Neural cell (in vitro differentiated cells): ENCODE measurements at regions not wholly inside any gene's neighbourhood (a gene's known extent, or its start where the extent isn't known, plus 50 kb on each side); places are given as distances from the start of the nearest gene placed in this dataset.

Source experiments
- H2AFZ ChIP-seq: fragments of 200-600, 300-800 bp; sonication (generic), shearing (Covaris generic); 2 replicates; pipeline ENCODE4 v1.6.0; 2014; ENCODE audit warnings: low read depth, mild to moderate bottlenecking, antibody characterized with exemption, low read length, moderate library complexity
- H3F3A ChIP-seq: fragments of 200-600 bp; shearing (Covaris generic); 2 replicates; pipeline ENCODE4 v1.6.1; 2016; ENCODE audit warnings: mild to moderate bottlenecking, moderate library complexity, mixed read lengths, antibody characterized with exemption, low read length; ENCODE audit not compliant: insufficient read depth, poor library complexity, severe bottlenecking
- H3K27ac ChIP-seq: fragments of 200-600, 300-800 bp; sonication (generic), shearing (Covaris generic); 2 replicates; pipeline ENCODE4 v1.5.1; 2014; ENCODE audit warnings: mild to moderate bottlenecking, low read length, moderate library complexity
- H3K27me3 ChIP-seq: fragments of 300-800, 200-600 bp; sonication (generic), shearing (Covaris generic); 2 replicates; pipeline ENCODE4 v1.6.0; 2014; ENCODE audit warnings: mild to moderate bottlenecking, low read depth, low read length, moderate library complexity; ENCODE audit not compliant: insufficient read depth
- H3K36me3 ChIP-seq: fragments of 300-800, 200-600 bp; sonication (generic), shearing (Covaris generic); 2 replicates; pipeline ENCODE4 v1.5.1; 2014; ENCODE audit warnings: mild to moderate bottlenecking, antibody characterized with exemption, low read length, moderate library complexity; ENCODE audit not compliant: insufficient read depth
- H3K4me2 ChIP-seq: fragments of 300-800, 200-600 bp; sonication (generic), shearing (Covaris generic); 2 replicates; pipeline ENCODE4 v1.6.0; 2014; ENCODE audit warnings: mild to moderate bottlenecking, low read length
- H3K4me3 ChIP-seq: fragments of 300-800, 200-600 bp; sonication (generic), shearing (Covaris generic); 2 replicates; pipeline ENCODE4 v1.5.1; 2014; ENCODE audit warnings: mild to moderate bottlenecking, low read length, moderate library complexity
- H3K79me2 ChIP-seq: fragments of 200-600 bp; shearing (Covaris generic); replicated peaks from 2 replicates; pipeline ENCODE4 v1.6.0; 2014; ENCODE audit warnings: mild to moderate bottlenecking, low read length, moderate library complexity; ENCODE audit not compliant: insufficient read depth
- H3K9ac ChIP-seq: fragments of 300-800, 200-600 bp; sonication (generic), shearing (Covaris generic); 2 replicates; pipeline ENCODE4 v1.6.1; 2016; ENCODE audit warnings: mild to moderate bottlenecking, low read length, mixed read lengths
- H3K9me2 ChIP-seq: fragments of 200-600 bp; shearing (Covaris generic); 2 replicates; pipeline ENCODE4 v1.6.1; 2016; ENCODE audit warnings: mild to moderate bottlenecking, low read length, mixed read lengths; ENCODE audit not compliant: insufficient read depth
- H3K9me3 ChIP-seq: fragments of 200-600, 300-800 bp; sonication (generic), shearing (Covaris generic); 2 replicates; pipeline ENCODE4 v1.6.1; 2016; ENCODE audit warnings: mild to moderate bottlenecking, mixed run types, low read length, moderate library complexity, mixed read lengths
- H4K20me1 ChIP-seq: fragments of 200-600 bp; shearing (Covaris generic); 2 replicates; pipeline ENCODE4 v1.6.1; 2016; ENCODE audit warnings: mild to moderate bottlenecking, mixed run types; ENCODE audit not compliant: insufficient read depth
- EP300 ChIP-seq: fragments of 450-650 bp; conservative IDR thresholded peaks from 2 replicates; pipeline ENCODE4 v1.6.1; 2014; ENCODE audit warnings: antibody characterized with exemption, mild to moderate bottlenecking, moderate library complexity; ENCODE audit not compliant: poor library complexity, severe bottlenecking
- EZH2 ChIP-seq: fragments of 200-600, 300-800 bp; shearing (Covaris generic), sonication (generic); IDR thresholded peaks from 2 replicates; pipeline ENCODE4 v1.6.1; 2014; ENCODE audit warnings: antibody characterized with exemption, low read length, borderline replicate concordance, mild to moderate bottlenecking; ENCODE audit not compliant: insufficient read depth, poor library complexity, severe bottlenecking
- MXI1 ChIP-seq: fragments of 450-650 bp; conservative IDR thresholded peaks from 2 replicates; pipeline ENCODE4 v1.6.1; 2014; ENCODE audit warnings: antibody characterized with exemption, mild to moderate bottlenecking; ENCODE audit not compliant: poor library complexity, severe bottlenecking
- POLR2AphosphoS5 ChIP-seq: IDR thresholded peaks from 2 replicates; pipeline ENCODE4 v1.6.1; 2012
- RAD21 ChIP-seq: fragments of 450-650 bp; conservative IDR thresholded peaks from 2 replicates; pipeline ENCODE4 v1.6.1; 2014; ENCODE audit warnings: antibody characterized with exemption, mild to moderate bottlenecking, moderate library complexity
- SMC3 ChIP-seq: fragments of 450-650 bp; conservative IDR thresholded peaks from 2 replicates; pipeline ENCODE4 v1.6.1; 2014; ENCODE audit warnings: antibody characterized with exemption, mild to moderate bottlenecking, moderate library complexity; ENCODE audit not compliant: poor library complexity
- TAF1 ChIP-seq: IDR thresholded peaks from 2 replicates; pipeline ENCODE4 v1.6.1; 2012; ENCODE audit warnings: low read depth
- TF ChIP-seq, protein P1 (sequence below): IDR thresholded peaks from 2 replicates; pipeline ENCODE4 v1.6.1; 2012; ENCODE audit warnings: borderline replicate concordance
- TF ChIP-seq, protein P2 (sequence below): fragments of 450-650 bp; IDR thresholded peaks from 2 replicates; pipeline ENCODE4 v1.5.1; 2014; ENCODE audit warnings: antibody characterized with exemption, mild to moderate bottlenecking, moderate library complexity; ENCODE audit not compliant: poor library complexity, severe bottlenecking

DNA sequence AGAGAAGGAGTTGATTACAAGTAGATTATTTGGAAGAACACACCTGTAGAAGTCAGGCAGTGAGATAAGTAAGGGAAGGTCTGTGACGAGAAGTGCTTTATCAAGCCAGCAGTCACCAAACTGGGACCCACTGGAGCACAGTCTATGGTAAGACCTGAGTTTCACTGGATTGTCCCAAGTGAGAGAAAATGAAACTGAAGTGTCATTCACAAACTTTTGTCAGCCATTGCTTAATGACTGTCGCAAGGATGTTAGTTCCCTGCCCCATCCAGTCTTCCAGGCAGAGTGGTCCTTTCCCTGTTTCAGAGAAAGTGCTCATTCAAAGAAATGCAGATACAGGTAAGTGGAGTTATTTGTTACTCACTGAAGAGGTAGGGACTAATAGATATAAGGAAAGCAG is 728.0 kb upstream of the TENM4 start:
- Histone ChIP-seq H2AFZ (no peak overlapping the region), H3K79me2 (no peaks in the 10 kb centered on the region), H3K9ac (no peak overlapping the region), H3K4me3 (no peak overlapping the region), H4K20me1 (no peaks in the 10 kb centered on the region), H3K27ac (no peak overlapping the region), H3K9me3 (no peaks in the 10 kb centered on the region), H3K4me2 (no peak overlapping the region), H3K27me3 (no peaks in the 10 kb centered on the region), H3K9me2 (no peaks in the 10 kb centered on the region), H3K36me3 (no peaks in the 10 kb centered on the region), H3F3A (no peaks in the 10 kb centered on the region)
- no peak for TF ChIP-seq MXI1
- no peak for TF ChIP-seq SMC3
- TF ChIP-seq POLR2AphosphoS5, result no peak

DNA sequence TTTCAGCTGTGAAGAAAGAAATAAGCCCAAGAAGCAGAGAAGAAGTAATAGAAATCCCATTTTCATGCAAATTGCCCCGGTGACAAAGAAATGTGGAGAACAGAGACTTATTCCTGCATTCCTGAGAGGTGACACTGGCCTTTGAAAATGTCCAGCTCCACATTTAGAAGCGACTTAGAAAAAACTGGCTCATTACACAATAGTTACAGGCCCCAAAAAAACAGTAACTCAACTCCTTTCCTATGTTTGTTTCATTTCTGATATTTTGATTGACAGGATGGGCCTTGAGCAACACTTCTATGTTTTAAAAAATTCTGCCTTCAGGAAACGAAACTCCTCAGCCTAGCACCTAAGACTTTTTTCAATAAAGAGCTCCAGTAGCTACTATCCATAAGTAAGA is 726.9 kb upstream of the TENM4 start:
- TF ChIP-seq TAF1 (no peak), MXI1 (no peak), EZH2 (no peak)
- H3K4me2 ChIP-seq, result no peak overlapping the region

DNA sequence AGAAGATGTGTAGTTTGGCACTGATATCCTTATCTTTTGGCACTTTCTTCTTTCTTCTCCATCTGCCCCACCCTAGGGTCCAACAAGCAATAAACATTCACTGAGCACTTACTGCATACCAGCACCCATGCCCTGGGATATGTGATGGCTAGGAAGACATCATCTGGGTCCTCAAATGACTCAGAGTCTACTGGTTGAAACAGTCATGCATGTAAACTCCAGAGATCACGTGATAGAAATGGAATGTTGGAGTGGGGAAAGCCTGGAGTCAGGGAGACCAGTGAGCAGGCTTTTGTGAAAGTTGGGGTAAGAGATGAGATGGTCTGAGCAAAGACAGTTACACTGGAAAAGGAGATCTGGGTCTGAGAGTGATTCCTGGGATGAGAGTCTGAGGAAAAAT is 724.9 kb upstream of the TENM4 start:
- H3K9me2 ChIP-seq, result no peaks in the 10 kb centered on the region
- H4K20me1 ChIP-seq, result no peaks in the 10 kb centered on the region
- TF ChIP-seq RAD21, result no peak
- no peak for TF ChIP-seq EZH2
- no peak for TF ChIP-seq EP300
- no peak for TF ChIP-seq POLR2AphosphoS5
- TF ChIP-seq, protein P1, sequence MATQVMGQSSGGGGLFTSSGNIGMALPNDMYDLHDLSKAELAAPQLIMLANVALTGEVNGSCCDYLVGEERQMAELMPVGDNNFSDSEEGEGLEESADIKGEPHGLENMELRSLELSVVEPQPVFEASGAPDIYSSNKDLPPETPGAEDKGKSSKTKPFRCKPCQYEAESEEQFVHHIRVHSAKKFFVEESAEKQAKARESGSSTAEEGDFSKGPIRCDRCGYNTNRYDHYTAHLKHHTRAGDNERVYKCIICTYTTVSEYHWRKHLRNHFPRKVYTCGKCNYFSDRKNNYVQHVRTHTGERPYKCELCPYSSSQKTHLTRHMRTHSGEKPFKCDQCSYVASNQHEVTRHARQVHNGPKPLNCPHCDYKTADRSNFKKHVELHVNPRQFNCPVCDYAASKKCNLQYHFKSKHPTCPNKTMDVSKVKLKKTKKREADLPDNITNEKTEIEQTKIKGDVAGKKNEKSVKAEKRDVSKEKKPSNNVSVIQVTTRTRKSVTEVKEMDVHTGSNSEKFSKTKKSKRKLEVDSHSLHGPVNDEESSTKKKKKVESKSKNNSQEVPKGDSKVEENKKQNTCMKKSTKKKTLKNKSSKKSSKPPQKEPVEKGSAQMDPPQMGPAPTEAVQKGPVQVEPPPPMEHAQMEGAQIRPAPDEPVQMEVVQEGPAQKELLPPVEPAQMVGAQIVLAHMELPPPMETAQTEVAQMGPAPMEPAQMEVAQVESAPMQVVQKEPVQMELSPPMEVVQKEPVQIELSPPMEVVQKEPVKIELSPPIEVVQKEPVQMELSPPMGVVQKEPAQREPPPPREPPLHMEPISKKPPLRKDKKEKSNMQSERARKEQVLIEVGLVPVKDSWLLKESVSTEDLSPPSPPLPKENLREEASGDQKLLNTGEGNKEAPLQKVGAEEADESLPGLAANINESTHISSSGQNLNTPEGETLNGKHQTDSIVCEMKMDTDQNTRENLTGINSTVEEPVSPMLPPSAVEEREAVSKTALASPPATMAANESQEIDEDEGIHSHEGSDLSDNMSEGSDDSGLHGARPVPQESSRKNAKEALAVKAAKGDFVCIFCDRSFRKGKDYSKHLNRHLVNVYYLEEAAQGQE, result no peak
- TF ChIP-seq SMC3, result no peak
- TF ChIP-seq MXI1, result no peak
- TF ChIP-seq, protein P2, sequence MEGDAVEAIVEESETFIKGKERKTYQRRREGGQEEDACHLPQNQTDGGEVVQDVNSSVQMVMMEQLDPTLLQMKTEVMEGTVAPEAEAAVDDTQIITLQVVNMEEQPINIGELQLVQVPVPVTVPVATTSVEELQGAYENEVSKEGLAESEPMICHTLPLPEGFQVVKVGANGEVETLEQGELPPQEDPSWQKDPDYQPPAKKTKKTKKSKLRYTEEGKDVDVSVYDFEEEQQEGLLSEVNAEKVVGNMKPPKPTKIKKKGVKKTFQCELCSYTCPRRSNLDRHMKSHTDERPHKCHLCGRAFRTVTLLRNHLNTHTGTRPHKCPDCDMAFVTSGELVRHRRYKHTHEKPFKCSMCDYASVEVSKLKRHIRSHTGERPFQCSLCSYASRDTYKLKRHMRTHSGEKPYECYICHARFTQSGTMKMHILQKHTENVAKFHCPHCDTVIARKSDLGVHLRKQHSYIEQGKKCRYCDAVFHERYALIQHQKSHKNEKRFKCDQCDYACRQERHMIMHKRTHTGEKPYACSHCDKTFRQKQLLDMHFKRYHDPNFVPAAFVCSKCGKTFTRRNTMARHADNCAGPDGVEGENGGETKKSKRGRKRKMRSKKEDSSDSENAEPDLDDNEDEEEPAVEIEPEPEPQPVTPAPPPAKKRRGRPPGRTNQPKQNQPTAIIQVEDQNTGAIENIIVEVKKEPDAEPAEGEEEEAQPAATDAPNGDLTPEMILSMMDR, result no peak
- TF ChIP-seq TAF1, result no peak
- H3K9ac ChIP-seq, result no peak overlapping the region
- no peak overlapping the region for H3K4me3 ChIP-seq
- no peak overlapping the region for H3K27ac ChIP-seq
- H3K79me2 ChIP-seq, result no peaks in the 10 kb centered on the region
- no peak overlapping the region for H3K4me2 ChIP-seq
- H3K9me3 ChIP-seq, result no peaks in the 10 kb centered on the region
- no peak overlapping the region for H2AFZ ChIP-seq
- H3K36me3 ChIP-seq, result no peaks in the 10 kb centered on the region
- H3K27me3 ChIP-seq, result no peaks in the 10 kb centered on the region
- H3F3A ChIP-seq, result no peaks in the 10 kb centered on the region

More for the DNA sequence above, 726.9 kb upstream of the TENM4 start:
- Histone ChIP-seq H3K9me3 (no peaks in the 10 kb centered on the region), H3K9ac (no peak overlapping the region), H3K79me2 (no peaks in the 10 kb centered on the region), H3F3A (no peaks in the 10 kb centered on the region), H3K4me3 (no peak overlapping the region), H3K9me2 (no peaks in the 10 kb centered on the region), H4K20me1 (no peaks in the 10 kb centered on the region), H3K27me3 (no peaks in the 10 kb centered on the region), H2AFZ (no peak overlapping the region), H3K36me3 (no peaks in the 10 kb centered on the region), H3K27ac (no peak overlapping the region)
